Heart left ventricle (tissue), 13 donors: ENCODE measurements at regions not wholly inside any gene's neighbourhood (a gene's known extent, or its start where the extent isn't known, plus 50 kb on each side); places are given as distances from the start of the nearest gene placed in this dataset.

Experiments
- POLR2A ChIP-seq, 2 donors: fragments of 450-650 bp; IDR thresholded peaks; one replicate each; pipeline ENCODE4 v1.6.1; 2017; ENCODE audit warnings: antibody characterized with exemption in 2 of 2, mild to moderate bottlenecking in 2 of 2, moderate library complexity in 2 of 2
- TF ChIP-seq, protein P1 (sequence below), 12 donors: fragments of 200-600 bp; sonication (generic) in 4 of 12; IDR thresholded peaks; one replicate each; pipeline versions ENCODE4 v1.5.0 to v1.8.0; 2018 to 2022; ENCODE audit warnings: antibody characterized with exemption in 12 of 12, mild to moderate bottlenecking in 5 of 12
- donor health status: ischemic (EF 13 %, LVEDD 7.1; RV severe dilation, severe dysfunction).
- donor health status: DM: no; HTN: yes; CAD: no.
- donor health status: DM: no; HTN: no; CAD: no.
- donor health status: ischemic (EF 25% LVEDD 6.9; RV normal size, moderate dysfunction).
- donor health status: ischemic (EF 25% LVEDD 5.7; RV mildly dilated, moderate dysfunction).
- donor health status: ischemic (EF 35%, LVEDD 5.7; RV mildly dilated, moderate dysfunction).
- donor health status: nonischemic (EF 11% LVEDD 7.7; RV severe dilation, severe dysfunction).
- donor health status: DM: yes; HTN: yes; CAD: no.
- donor health status: PGD.
- donor health status: ischemic (EF 29% LVEDD 5.4; RV normal size, mild dysfunction).
- donor health status: nonischemic (EF 23%, LVEDD 6.1; RV moderate dilation, normal function).

DNA sequence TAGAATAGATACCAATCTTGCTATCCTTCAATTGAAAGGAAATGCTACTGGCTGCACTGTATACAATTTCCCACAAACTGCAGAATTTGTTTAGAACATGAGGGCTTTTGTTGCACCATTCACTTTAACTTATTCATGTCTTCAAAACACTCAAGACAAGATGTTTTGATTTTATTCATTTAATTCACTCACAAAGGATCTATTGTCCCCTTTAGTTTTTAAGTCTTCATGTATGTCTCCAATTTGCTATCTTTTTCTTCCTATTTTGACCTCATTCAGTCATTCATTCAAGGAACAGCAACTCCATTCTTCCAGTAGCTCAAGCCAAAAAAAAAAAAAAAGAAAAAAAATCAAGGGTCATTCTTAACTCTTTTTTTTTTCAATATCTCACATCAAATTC lies 130.6 kb upstream of the SOX21 start:
- no peak for TF ChIP-seq POLR2A (IDR thresholded peaks at IDR 0.05)
- TF ChIP-seq, protein P1, sequence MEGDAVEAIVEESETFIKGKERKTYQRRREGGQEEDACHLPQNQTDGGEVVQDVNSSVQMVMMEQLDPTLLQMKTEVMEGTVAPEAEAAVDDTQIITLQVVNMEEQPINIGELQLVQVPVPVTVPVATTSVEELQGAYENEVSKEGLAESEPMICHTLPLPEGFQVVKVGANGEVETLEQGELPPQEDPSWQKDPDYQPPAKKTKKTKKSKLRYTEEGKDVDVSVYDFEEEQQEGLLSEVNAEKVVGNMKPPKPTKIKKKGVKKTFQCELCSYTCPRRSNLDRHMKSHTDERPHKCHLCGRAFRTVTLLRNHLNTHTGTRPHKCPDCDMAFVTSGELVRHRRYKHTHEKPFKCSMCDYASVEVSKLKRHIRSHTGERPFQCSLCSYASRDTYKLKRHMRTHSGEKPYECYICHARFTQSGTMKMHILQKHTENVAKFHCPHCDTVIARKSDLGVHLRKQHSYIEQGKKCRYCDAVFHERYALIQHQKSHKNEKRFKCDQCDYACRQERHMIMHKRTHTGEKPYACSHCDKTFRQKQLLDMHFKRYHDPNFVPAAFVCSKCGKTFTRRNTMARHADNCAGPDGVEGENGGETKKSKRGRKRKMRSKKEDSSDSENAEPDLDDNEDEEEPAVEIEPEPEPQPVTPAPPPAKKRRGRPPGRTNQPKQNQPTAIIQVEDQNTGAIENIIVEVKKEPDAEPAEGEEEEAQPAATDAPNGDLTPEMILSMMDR (IDR thresholded peaks at IDR 0.05) = no peak
